GM12872 (cell line): ENCODE measurements at regions not wholly inside any gene's neighbourhood (a gene's known extent, or its start where the extent isn't known, plus 50 kb on each side); places are given as distances from the start of the nearest gene placed in this dataset.

ENCODE experiments used
- CTCF ChIP-seq: IDR thresholded peaks from 3 replicates; pipeline ENCODE4 v1.5.1; 2011; ENCODE audit warnings: low read depth, mild to moderate bottlenecking, low read length, moderate library complexity; ENCODE audit not compliant: insufficient read depth

GRCh38 chr6:170206317-170206621, 84.6 kb downstream of the DLL1 start:
- no peak for TF ChIP-seq CTCF

- TF ChIP-seq CTCF, result no peak
Observed at GRCh38 chr6:170205534-170206316, 85.2 kb downstream of the DLL1 start.

GRCh38 chr6:170205126-170205525, 85.8 kb downstream of the DLL1 start:
- TF ChIP-seq CTCF, result no peak

GRCh38 chr6:170203212-170203611, 87.7 kb downstream of the DLL1 start:
- TF ChIP-seq CTCF, result no peak

- TF ChIP-seq CTCF, result no peak
Observed at GRCh38 chr6:170202416-170203135, 88.3 kb downstream of the DLL1 start.

- TF ChIP-seq CTCF, result no peak
Observed at GRCh38 chr6:170201361-170201760, 89.5 kb downstream of the DLL1 start.

GRCh38 chr6:170200458-170200891, 90.4 kb downstream of the DLL1 start:
- no peak for TF ChIP-seq CTCF
